ENCODE measurements at regions not wholly inside any gene's neighbourhood (a gene's known extent, or its start where the extent isn't known, plus 50 kb on each side); places are given as distances from the start of the nearest gene placed in this dataset.

GRCh38 chr1:113253590-113253989 is 136.7 kb upstream of the MAGI3 start:
- in situ Hi-C loops (cut with MboI; ENCODE audit: low pct_unique_long_range_greater_than_20kb in 2 of 9, low sequenced_read_pairs in 9 of 9, unreplicated experiment in 9 of 9) = no loop called here
- Histone ChIP-seq H3K4me1 (replicated peaks in 1 of 2) (peaks cover 0 to 12% of the 10 kb centered on the region in 2 donors), H3K4me3 (no peak overlapping the region), H3K27ac (no peak overlapping the region)
- ATAC-seq (replicated peaks in 6 of 8) = no peak
- WGBS, 10 experiments = 13 to 85% (median 64%) methylated on average over 1 to 2 of the region's 2 CpGs; no CpG with 5 or more reads in 2 of the 10 experiments

- 31 to 74% (median 51%) methylated on average over 1 to 7 of the region's 7 CpGs for WGBS, 10 experiments
- Histone ChIP-seq H3K4me3 (no peak overlapping the region), H3K4me1 (replicated peaks in 1 of 2) (peaks cover 0 to 8% of the 10 kb centered on the region in 2 donors), H3K27ac (no peak overlapping the region)
- in situ Hi-C loops (cut with MboI; ENCODE audit: low pct_unique_long_range_greater_than_20kb in 2 of 9, low sequenced_read_pairs in 9 of 9, unreplicated experiment in 9 of 9) = no loop called here
- ATAC-seq (replicated peaks in 6 of 8) = no peak
Observed at GRCh38 chr1:113255038-113255719, 135.1 kb upstream of the MAGI3 start.

DNA sequence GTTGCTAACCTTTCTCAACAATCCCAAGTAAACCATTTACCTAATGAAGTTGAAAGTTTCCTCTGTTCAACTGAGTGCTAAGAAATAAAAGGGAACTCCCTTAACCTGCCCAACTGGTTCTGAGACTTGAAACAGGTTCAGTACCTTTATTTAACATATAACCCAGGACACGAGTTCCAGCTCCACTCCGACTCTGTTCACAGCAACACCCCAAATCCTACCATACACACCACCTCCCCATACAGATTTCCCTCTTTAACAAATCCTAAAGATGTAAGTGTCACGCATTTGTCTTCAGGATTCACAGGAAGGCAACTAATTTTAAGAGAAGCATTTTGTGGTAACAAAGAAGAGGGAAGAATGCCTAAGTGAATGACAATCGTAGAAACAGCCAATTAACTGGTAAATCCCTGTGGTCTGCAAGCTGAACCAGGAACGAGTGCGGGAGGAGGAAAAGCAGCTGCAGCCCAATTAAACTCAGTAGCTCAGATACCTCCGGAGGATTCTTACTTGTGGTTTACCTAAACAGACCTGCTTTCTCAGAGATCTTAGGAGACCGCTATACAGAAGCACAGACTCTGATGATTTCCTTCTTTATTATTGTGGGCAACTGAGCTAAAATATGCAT is 134.5 kb upstream of the MAGI3 start:
- no peak for ATAC-seq (replicated peaks in 6 of 8)
- in situ Hi-C loops (cut with MboI; ENCODE audit: low pct_unique_long_range_greater_than_20kb in 2 of 9, low sequenced_read_pairs in 9 of 9, unreplicated experiment in 9 of 9) = no loop called here
- Histone ChIP-seq H3K27ac (no peak overlapping the region), H3K4me3 (no peak overlapping the region), H3K4me1 (replicated peaks in 1 of 2) (peaks cover 0 to 5% of the 10 kb centered on the region in 2 donors)
- 6 to 53% (median 33%) methylated on average over 1 to 8 of the region's 8 CpGs; no CpG with 5 or more reads in 1 of the 10 experiments for WGBS, 10 experiments

DNA sequence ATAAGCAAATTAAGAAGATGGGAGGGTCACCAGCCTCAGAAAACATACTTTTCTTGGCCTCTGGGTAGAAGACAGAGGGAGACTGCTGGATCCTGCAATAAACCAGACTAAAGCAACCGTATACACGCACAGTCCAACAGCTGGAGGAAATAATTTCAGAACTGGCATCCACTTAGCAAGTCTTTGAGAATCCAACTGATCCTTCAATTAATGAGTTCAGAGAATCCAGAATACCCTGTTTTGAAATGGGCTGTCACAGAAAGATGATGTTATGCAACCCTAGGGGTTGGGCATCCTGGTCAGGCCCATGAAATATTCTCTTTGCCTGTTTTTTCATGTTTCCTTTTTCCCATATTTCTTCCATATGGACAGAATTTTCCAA is 134.0 kb upstream of the MAGI3 start:
- ATAC-seq (replicated peaks in 6 of 8) = peak in 3 of 8 experiments; percentile 31 to 42 (median 31)
- peaks cover 0 to 5% of the 10 kb centered on the region in 2 donors for H3K4me1 ChIP-seq (replicated peaks in 1 of 2)
- no peak overlapping the region for H3K27ac ChIP-seq
- 0 to 100% (median 100%) methylated on average over 2 of the region's 2 CpGs; no CpG with 5 or more reads in 3 of the 10 experiments for WGBS, 10 experiments
- in situ Hi-C loops (cut with MboI; ENCODE audit: low pct_unique_long_range_greater_than_20kb in 2 of 9, low sequenced_read_pairs in 9 of 9, unreplicated experiment in 9 of 9) = no loop called here
- no peak overlapping the region for H3K4me3 ChIP-seq

- peak in 3 of 8 experiments; percentile 75 to 90 (median 84) for ATAC-seq (replicated peaks in 6 of 8)
- no peak overlapping the region for H3K27ac ChIP-seq
- H3K4me3 ChIP-seq = no peak overlapping the region
- in situ Hi-C loops (cut with MboI; ENCODE audit: low pct_unique_long_range_greater_than_20kb in 2 of 9, low sequenced_read_pairs in 9 of 9, unreplicated experiment in 9 of 9) = no loop called here
- peaks cover 0 to 5% of the 10 kb centered on the region in 2 donors for H3K4me1 ChIP-seq (replicated peaks in 1 of 2)
- 11 to 100% (median 85%) methylated on average over 1 to 2 of the region's 2 CpGs for WGBS, 10 experiments
Observed at GRCh38 chr1:113259988-113260387, 130.3 kb upstream of the MAGI3 start.

DNA sequence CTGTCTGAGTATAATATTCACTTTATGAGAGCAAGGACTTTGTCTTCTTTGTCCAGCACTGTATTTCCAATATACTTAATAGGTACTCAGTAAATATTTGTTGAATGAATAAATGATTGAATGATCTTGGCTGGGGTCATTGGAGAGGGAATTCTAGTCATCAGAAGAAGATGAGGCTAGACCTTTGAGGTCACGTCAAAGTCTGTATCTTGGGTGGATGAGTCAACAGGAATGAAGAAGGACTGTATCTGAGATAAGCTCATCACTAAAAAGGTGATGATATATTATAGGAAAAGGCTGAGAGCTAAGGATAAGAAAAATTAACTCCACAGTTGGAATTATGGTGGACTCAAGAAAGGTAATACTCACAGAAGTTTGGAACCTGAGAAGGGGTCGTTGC is 125.1 kb upstream of the MAGI3 start:
- in situ Hi-C loops (cut with MboI; ENCODE audit: low pct_unique_long_range_greater_than_20kb in 2 of 9, low sequenced_read_pairs in 9 of 9, unreplicated experiment in 9 of 9) = no loop called here
- H3K27ac ChIP-seq = no peak overlapping the region
- 22 to 93% (median 70%) methylated on average over 2 of the region's 2 CpGs; no CpG with 5 or more reads in 2 of the 10 experiments for WGBS, 10 experiments
- H3K4me3 ChIP-seq = no peak overlapping the region
- no peak for ATAC-seq (replicated peaks in 6 of 8)
- peaks cover 15 to 23% of the 10 kb centered on the region in 2 donors for H3K4me1 ChIP-seq (replicated peaks in 1 of 2)

- H3K4me3 ChIP-seq = no peak overlapping the region
- WGBS, 10 experiments = 50 to 92% (median 80%) methylated on average over 1 to 6 of the region's 6 CpGs; no CpG with 5 or more reads in 6 of the 10 experiments
- in situ Hi-C loops (cut with MboI; ENCODE audit: low pct_unique_long_range_greater_than_20kb in 2 of 9, low sequenced_read_pairs in 9 of 9, unreplicated experiment in 9 of 9) = no loop called here
- ATAC-seq (replicated peaks in 6 of 8) = peak in 1 of 8 experiments; percentile 38
- H3K27ac ChIP-seq = no peak overlapping the region
- peaks cover 20 to 32% of the 10 kb centered on the region in 2 donors for H3K4me1 ChIP-seq (replicated peaks in 1 of 2)
Observed at GRCh38 chr1:113266788-113267187, 123.5 kb upstream of the MAGI3 start.

DNA sequence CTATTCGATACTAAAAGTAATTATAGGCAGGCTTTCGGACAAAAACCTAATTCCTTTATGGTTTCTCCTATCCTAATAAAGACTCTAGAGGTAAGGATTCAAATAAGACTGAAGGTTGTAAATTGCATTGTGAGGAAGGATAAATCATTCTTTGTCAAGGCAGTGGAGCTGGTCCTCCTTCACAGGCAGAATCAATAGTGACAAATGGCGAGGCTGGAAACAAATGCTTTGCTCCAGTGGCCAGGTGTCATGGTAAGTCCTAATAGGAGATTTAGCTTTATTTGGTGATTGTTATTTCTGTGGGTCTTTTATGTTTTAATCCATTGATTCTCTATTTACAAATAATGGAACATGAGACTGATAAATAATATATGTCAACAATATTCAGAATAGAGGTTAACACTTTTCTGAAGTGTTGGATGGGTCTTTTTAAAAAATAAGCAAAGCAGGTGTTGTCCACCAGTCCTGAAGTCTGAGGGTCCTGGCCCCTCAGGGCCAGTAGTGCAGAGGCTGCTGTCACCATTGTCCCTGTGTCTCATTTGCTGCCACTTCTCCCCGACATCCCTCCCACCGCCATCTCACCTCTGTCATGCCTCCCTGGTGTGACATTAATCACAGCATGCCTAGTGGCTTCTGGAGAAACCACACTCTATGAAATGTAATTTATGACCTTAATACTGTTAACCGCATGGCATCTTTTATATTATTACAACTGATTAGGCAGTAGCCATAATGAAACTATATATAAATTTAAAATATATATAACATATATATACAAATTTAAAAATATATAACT is 120.9 kb upstream of the MAGI3 start:
- 23 to 96% (median 59%) methylated on average over 2 to 6 of the region's 6 CpGs for WGBS, 10 experiments
- Histone ChIP-seq H3K4me1 (replicated peaks in 1 of 2) (peaks cover 20 to 32% of the 10 kb centered on the region in 2 donors), H3K4me3 (no peak overlapping the region), H3K27ac (peak overlapping the region in 1 of 2 donors; percentile 50)
- in situ Hi-C loops (cut with MboI; ENCODE audit: low pct_unique_long_range_greater_than_20kb in 2 of 9, low sequenced_read_pairs in 9 of 9, unreplicated experiment in 9 of 9) = no loop called here
- peak in 5 of 8 experiments; percentile 88 to 98 (median 97) for ATAC-seq (replicated peaks in 6 of 8)

DNA sequence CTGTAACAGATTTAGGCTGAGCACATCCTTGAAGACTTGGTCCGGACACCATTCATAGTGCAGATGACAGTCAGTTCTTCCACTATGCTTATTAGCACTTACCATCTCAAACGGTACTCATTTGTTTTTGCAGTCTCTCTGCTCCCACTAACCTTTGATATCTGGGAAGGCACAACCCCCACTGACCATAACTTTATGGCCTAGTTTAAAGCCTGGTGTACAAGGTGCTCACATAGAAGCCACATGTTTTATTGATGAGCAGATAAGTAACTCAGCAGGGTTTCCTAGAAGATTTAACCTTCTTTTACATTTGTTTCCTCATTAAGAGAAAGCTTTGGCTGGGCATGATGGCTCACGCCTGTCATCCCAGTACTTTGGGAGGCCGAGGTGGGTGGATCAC is 119.3 kb upstream of the MAGI3 start:
- Histone ChIP-seq H3K27ac (no peak overlapping the region), H3K4me1 (replicated peaks in 1 of 2) (peaks cover 20 to 32% of the 10 kb centered on the region in 2 donors), H3K4me3 (no peak overlapping the region)
- in situ Hi-C loops (cut with MboI; ENCODE audit: low pct_unique_long_range_greater_than_20kb in 2 of 9, low sequenced_read_pairs in 9 of 9, unreplicated experiment in 9 of 9) = no loop called here
- WGBS, 10 experiments = 0 to 100% (median 80%) methylated on average over 1 to 4 of the region's 4 CpGs; no CpG with 5 or more reads in 1 of the 10 experiments
- ATAC-seq (replicated peaks in 6 of 8) = no peak

GRCh38 chr1:113275083-113275482 is 115.2 kb upstream of the MAGI3 start:
- Histone ChIP-seq H3K4me1 (replicated peaks in 1 of 2) (peaks cover 6 to 15% of the 10 kb centered on the region in 2 donors), H3K4me3 (no peak overlapping the region), H3K27ac (no peak overlapping the region)
- in situ Hi-C loops (cut with MboI; ENCODE audit: low pct_unique_long_range_greater_than_20kb in 2 of 9, low sequenced_read_pairs in 9 of 9, unreplicated experiment in 9 of 9) = no loop called here
- no peak for ATAC-seq (replicated peaks in 6 of 8)
- WGBS, 10 experiments = 0 to 100% (median 78%) methylated on average over 1 of the region's 1 CpG; no CpG with 5 or more reads in 1 of the 10 experiments

- WGBS, 10 experiments = 21 to 100% (median 80%) methylated on average over 1 to 2 of the region's 2 CpGs; no CpG with 5 or more reads in 2 of the 10 experiments
- in situ Hi-C loops (cut with MboI; ENCODE audit: low pct_unique_long_range_greater_than_20kb in 2 of 9, low sequenced_read_pairs in 9 of 9, unreplicated experiment in 9 of 9) = no loop called here
- H3K4me3 ChIP-seq = no peak overlapping the region
- no peak overlapping the region for H3K27ac ChIP-seq
- ATAC-seq (replicated peaks in 6 of 8) = no peak
- H3K4me1 ChIP-seq (replicated peaks in 1 of 2) = peaks cover 4 to 10% of the 10 kb centered on the region in 2 donors
Observed at GRCh38 chr1:113275691-113276090, 114.6 kb upstream of the MAGI3 start.

DNA sequence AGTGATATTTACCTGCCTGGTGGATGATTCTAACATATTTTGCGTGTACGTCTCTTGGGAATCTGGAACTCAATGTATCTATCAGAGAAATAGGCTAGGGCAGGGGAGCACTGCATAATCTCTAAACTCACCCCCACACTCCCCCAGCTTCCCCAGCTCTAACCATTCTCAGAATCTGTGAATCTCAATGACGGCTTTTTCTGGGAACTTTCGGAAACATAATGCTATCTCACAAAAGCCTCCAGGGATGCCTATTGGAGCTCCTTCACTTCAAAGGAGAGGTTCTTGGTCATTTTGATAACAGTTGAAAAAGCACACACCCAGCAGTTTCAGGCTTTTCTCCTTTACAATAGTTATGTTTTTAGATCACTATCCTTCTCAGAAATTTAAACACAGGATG is 113.8 kb upstream of the MAGI3 start:
- Histone ChIP-seq H3K4me1 (replicated peaks in 1 of 2) (peaks cover 9 to 15% of the 10 kb centered on the region in 2 donors), H3K4me3 (no peak overlapping the region), H3K27ac (no peak overlapping the region)
- in situ Hi-C loops (cut with MboI; ENCODE audit: low pct_unique_long_range_greater_than_20kb in 2 of 9, low sequenced_read_pairs in 9 of 9, unreplicated experiment in 9 of 9) = no loop called here
- 50 to 96% (median 80%) methylated on average over 2 to 4 of the region's 4 CpGs; no CpG with 5 or more reads in 1 of the 10 experiments for WGBS, 10 experiments
- ATAC-seq (replicated peaks in 6 of 8) = no peak

DNA sequence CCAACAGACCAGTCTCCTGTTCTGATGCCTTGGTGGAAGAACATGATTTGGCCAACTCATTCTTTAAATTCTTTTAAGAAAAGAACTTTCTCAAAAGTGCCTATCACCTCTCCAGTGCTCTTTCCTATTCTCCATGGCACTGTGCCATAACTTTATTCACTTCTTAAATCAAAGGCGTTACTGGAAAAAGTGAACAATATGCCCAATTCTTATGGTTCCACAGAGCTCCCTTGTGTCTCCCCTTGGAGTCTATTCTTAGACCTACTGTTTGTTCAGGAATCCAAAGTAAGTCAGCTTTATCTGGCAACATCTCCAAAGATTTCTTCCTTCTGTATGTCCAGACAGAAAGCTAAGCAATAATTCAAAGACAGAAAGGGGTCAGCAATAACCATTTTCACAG is 111.9 kb upstream of the MAGI3 start:
- WGBS, 10 experiments = 75 to 100% (median 92%) methylated on average over 1 of the region's 1 CpG; no CpG with 5 or more reads in 4 of the 10 experiments
- in situ Hi-C loops (cut with MboI; ENCODE audit: low pct_unique_long_range_greater_than_20kb in 2 of 9, low sequenced_read_pairs in 9 of 9, unreplicated experiment in 9 of 9) = no loop called here
- H3K4me3 ChIP-seq = no peak overlapping the region
- H3K4me1 ChIP-seq (replicated peaks in 1 of 2) = peaks cover 10 to 34% of the 10 kb centered on the region in 2 donors
- no peak overlapping the region for H3K27ac ChIP-seq
- ATAC-seq (replicated peaks in 6 of 8) = no peak
